ENCODE measurements at regions not wholly inside any gene's neighbourhood (a gene's known extent, or its start where the extent isn't known, plus 50 kb on each side); places are given as distances from the start of the nearest gene placed in this dataset.

- Histone ChIP-seq H3K9ac (ENCODE audit: insufficient read depth, low read depth, low read length) (no peak overlapping the region), H3K27ac (ENCODE audit: extremely low read length, insufficient read depth, low read length) (no peak overlapping the region), H4K20me1 (ENCODE audit: insufficient read depth, low read length) (no peaks in the 10 kb centered on the region), H3K4me2 (ENCODE audit: low read depth, low read length) (no peak overlapping the region), H3K79me2 (ENCODE audit: insufficient read depth, low read length) (no peaks in the 10 kb centered on the region), H3K4me3 (replicated peaks in 1 of 3; ENCODE audit: insufficient read depth in 1 of 3, low read depth in 2 of 3, low read length in 3 of 3) (no peak overlapping the region), H2AFZ (ENCODE audit: low read length) (no peak overlapping the region), H3K36me3 (replicated peaks in 1 of 2; ENCODE audit: control insufficient read depth in 1 of 2, insufficient read depth in 2 of 2, low read length in 2 of 2) (no peaks in the 10 kb centered on the region), H3K4me1 (ENCODE audit: insufficient read depth, low read length) (no peaks in the 10 kb centered on the region; the same call in 1 of the 2 replicates), H3K9me3 (ENCODE audit: low read length) (peaks cover 6% of the 10 kb centered on the region; the same call in 1 of the 2 replicates), H3K27me3 (ENCODE audit: control insufficient read depth in 1 of 2, insufficient read depth in 2 of 2, low read length in 2 of 2) (peaks cover 1 to 19% of the 10 kb centered on the region in 2 experiments; a peak in 3 of 5 replicates)
- POLR2A ChIA-PET, result no interaction called here
- in situ Hi-C loops (cut with HindIII; ENCODE audit: extremely low pct_ligation_motif_present, low pct_unique_long_range_greater_than_20kb), result no loop called here
- FAIRE-seq (no peak), ATAC-seq (no peak), DNase-seq (ENCODE audit: low spot score) (no peak)
- intact Hi-C loops (cut with micrococcal nuclease; ENCODE audit: unreplicated experiment), result no loop called here
- no TSS peak for BruUV-seq (replicated peaks)
- CTCF ChIA-PET (ENCODE audit: low intra/inter-chr PET ratio, low total read pairs), result no interaction called here
- TF ChIP-seq CREB1 (IDR thresholded peaks at IDR 0.05) (no peak), CREB1 (CRISPR knock-in tag; IDR thresholded peaks at IDR 0.05) (no peak), ZNF652 (CRISPR knock-in tag; IDR thresholded peaks at IDR 0.05; ENCODE audit: borderline replicate concordance, low read depth) (no peak), SYNCRIP (IDR thresholded peaks at IDR 0.05; ENCODE audit: insufficient read depth, low read depth, low read length) (no peak), KLF6 (CRISPR knock-in tag; IDR thresholded peaks at IDR 0.05) (no peak), ZNF773 (CRISPR knock-in tag; IDR thresholded peaks at IDR 0.05; ENCODE audit: borderline replicate concordance) (no peak), CCAR2 (optimal IDR thresholded peaks at IDR 0.05; ENCODE audit: low read depth, low read length) (no peak), ZNF772 (CRISPR knock-in tag; IDR thresholded peaks at IDR 0.05) (no peak), ZNF550 (CRISPR knock-in tag; IDR thresholded peaks at IDR 0.05; ENCODE audit: borderline replicate concordance) (no peak), MLXIP (CRISPR knock-in tag; IDR thresholded peaks at IDR 0.05; ENCODE audit: borderline replicate concordance) (no peak), ZBTB42 (CRISPR knock-in tag; IDR thresholded peaks at IDR 0.05) (no peak), MTA1 (CRISPR knock-in tag; IDR thresholded peaks at IDR 0.05; ENCODE audit: borderline replicate concordance) (no peak), MTF2 (CRISPR knock-in tag; IDR thresholded peaks at IDR 0.05; ENCODE audit: borderline replicate concordance) (no peak), AKAP8 (CRISPR knock-in tag; IDR thresholded peaks at IDR 0.05) (no peak)
- 30% methylated on average over 5 of the region's 6 CpGs for WGBS (ENCODE audit: low lambda C conversion rate)
These were observed 80.3 kb upstream of the LYZL2 start for GRCh38 chr10:30709700-30710358.

Measured in HepG2 (cell line).